ENCODE measurements at regions not wholly inside any gene's neighbourhood (a gene's known extent, or its start where the extent isn't known, plus 50 kb on each side); places are given as distances from the start of the nearest gene placed in this dataset.

GRCh38 chr6:147853574-147853973 is 345.1 kb downstream of the SAMD5 start:
- H3K9me2 ChIP-seq (ENCODE audit: low read depth, low read length), result no peaks in the 10 kb centered on the region
- H3K9ac ChIP-seq (ENCODE audit: low read length), result no peak overlapping the region

GRCh38 chr6:147855803-147856482 is 347.5 kb downstream of the SAMD5 start:
- H3K27ac ChIP-seq (ENCODE audit: low read depth, low read length, poor library complexity, severe bottlenecking), result no peak overlapping the region
- no peaks in the 10 kb centered on the region for H3K36me3 ChIP-seq (ENCODE audit: insufficient read depth, low read length)
- H3K9ac ChIP-seq (ENCODE audit: low read length), result no peak overlapping the region
- no peaks in the 10 kb centered on the region for H3K27me3 ChIP-seq (ENCODE audit: insufficient read depth, low read length)
- H4K20me1 ChIP-seq (ENCODE audit: insufficient read depth, low read length), result no peaks in the 10 kb centered on the region
- no peaks in the 10 kb centered on the region for H3K9me3 ChIP-seq (ENCODE audit: low read length)
- H2AFZ ChIP-seq (ENCODE audit: low read length), result no peak overlapping the region
- no peaks in the 10 kb centered on the region for H3K9me2 ChIP-seq (ENCODE audit: low read depth, low read length)
- H3K79me2 ChIP-seq (ENCODE audit: insufficient read depth, low read length), result no peaks in the 10 kb centered on the region
- TF ChIP-seq EZH2 (IDR thresholded peaks at IDR 0.05; ENCODE audit: borderline replicate concordance, low read length) (no peak), CTCF (IDR thresholded peaks at IDR 0.05; ENCODE audit: low read length) (no peak)
- H3K4me2 ChIP-seq (ENCODE audit: low read length), result no peak overlapping the region
- no peaks in the 10 kb centered on the region for H3K4me1 ChIP-seq (ENCODE audit: insufficient read depth, low read length, severe bottlenecking)
- H3K4me3 ChIP-seq (ENCODE audit: low read depth, low read length, poor library complexity, severe bottlenecking), result no peak overlapping the region
- H3F3A ChIP-seq (ENCODE audit: insufficient read depth, low read length), result no peaks in the 10 kb centered on the region

More at GRCh38 chr6:147853574-147853973, 345.1 kb downstream of the SAMD5 start:
- Histone ChIP-seq H3F3A (ENCODE audit: insufficient read depth, low read length) (no peaks in the 10 kb centered on the region), H3K4me3 (ENCODE audit: low read depth, low read length, poor library complexity, severe bottlenecking) (no peak overlapping the region), H3K36me3 (ENCODE audit: insufficient read depth, low read length) (no peaks in the 10 kb centered on the region), H4K20me1 (ENCODE audit: insufficient read depth, low read length) (no peaks in the 10 kb centered on the region), H3K27ac (ENCODE audit: low read depth, low read length, poor library complexity, severe bottlenecking) (no peak overlapping the region), H3K4me1 (ENCODE audit: insufficient read depth, low read length, severe bottlenecking) (no peaks in the 10 kb centered on the region), H2AFZ (ENCODE audit: low read length) (no peak overlapping the region), H3K79me2 (ENCODE audit: insufficient read depth, low read length) (no peaks in the 10 kb centered on the region), H3K4me2 (ENCODE audit: low read length) (no peak overlapping the region), H3K9me3 (ENCODE audit: low read length) (no peaks in the 10 kb centered on the region), H3K27me3 (ENCODE audit: insufficient read depth, low read length) (no peaks in the 10 kb centered on the region)
- TF ChIP-seq CTCF (IDR thresholded peaks at IDR 0.05; ENCODE audit: low read length), result no peak
- TF ChIP-seq EZH2 (IDR thresholded peaks at IDR 0.05; ENCODE audit: borderline replicate concordance, low read length), result no peak

- no peak overlapping the region for H3K4me2 ChIP-seq (ENCODE audit: low read length)
- H3K9ac ChIP-seq (ENCODE audit: low read length), result no peak overlapping the region
- no peaks in the 10 kb centered on the region for H3K27me3 ChIP-seq (ENCODE audit: insufficient read depth, low read length)
- no peak overlapping the region for H2AFZ ChIP-seq (ENCODE audit: low read length)
- no peak for TF ChIP-seq EZH2 (IDR thresholded peaks at IDR 0.05; ENCODE audit: borderline replicate concordance, low read length)
- no peaks in the 10 kb centered on the region for H3K79me2 ChIP-seq (ENCODE audit: insufficient read depth, low read length)
- H3K4me1 ChIP-seq (ENCODE audit: insufficient read depth, low read length, severe bottlenecking), result no peaks in the 10 kb centered on the region
- H3K27ac ChIP-seq (ENCODE audit: low read depth, low read length, poor library complexity, severe bottlenecking), result no peak overlapping the region
- no peaks in the 10 kb centered on the region for H3K9me2 ChIP-seq (ENCODE audit: low read depth, low read length)
- H3K4me3 ChIP-seq (ENCODE audit: low read depth, low read length, poor library complexity, severe bottlenecking), result no peak overlapping the region
- H4K20me1 ChIP-seq (ENCODE audit: insufficient read depth, low read length), result no peaks in the 10 kb centered on the region
- no peaks in the 10 kb centered on the region for H3F3A ChIP-seq (ENCODE audit: insufficient read depth, low read length)
- H3K9me3 ChIP-seq (ENCODE audit: low read length), result no peaks in the 10 kb centered on the region
- no peaks in the 10 kb centered on the region for H3K36me3 ChIP-seq (ENCODE audit: insufficient read depth, low read length)
Measured at GRCh38 chr6:147856687-147857086, 348.2 kb downstream of the SAMD5 start.

GRCh38 chr6:147858421-147858820 is 349.9 kb downstream of the SAMD5 start:
- Histone ChIP-seq H2AFZ (ENCODE audit: low read length) (no peak overlapping the region), H3K27me3 (ENCODE audit: insufficient read depth, low read length) (no peaks in the 10 kb centered on the region), H3K4me1 (ENCODE audit: insufficient read depth, low read length, severe bottlenecking) (no peaks in the 10 kb centered on the region), H3F3A (ENCODE audit: insufficient read depth, low read length) (no peaks in the 10 kb centered on the region), H3K9ac (ENCODE audit: low read length) (no peak overlapping the region), H3K36me3 (ENCODE audit: insufficient read depth, low read length) (no peaks in the 10 kb centered on the region), H4K20me1 (ENCODE audit: insufficient read depth, low read length) (no peaks in the 10 kb centered on the region), H3K9me3 (ENCODE audit: low read length) (no peaks in the 10 kb centered on the region), H3K27ac (ENCODE audit: low read depth, low read length, poor library complexity, severe bottlenecking) (no peak overlapping the region), H3K9me2 (ENCODE audit: low read depth, low read length) (no peaks in the 10 kb centered on the region), H3K79me2 (ENCODE audit: insufficient read depth, low read length) (no peaks in the 10 kb centered on the region), H3K4me3 (ENCODE audit: low read depth, low read length, poor library complexity, severe bottlenecking) (no peak overlapping the region), H3K4me2 (ENCODE audit: low read length) (no peak overlapping the region)
- TF ChIP-seq CTCF (IDR thresholded peaks at IDR 0.05; ENCODE audit: low read length), result no peak
- TF ChIP-seq EZH2 (IDR thresholded peaks at IDR 0.05; ENCODE audit: borderline replicate concordance, low read length), result no peak

All from OCI-LY1 (cell line).